Endodermal cell (in vitro differentiated cells): ENCODE measurements at regions not wholly inside any gene's neighbourhood (a gene's known extent, or its start where the extent isn't known, plus 50 kb on each side); places are given as distances from the start of the nearest gene placed in this dataset.

ENCODE experiments used
- DNase-seq: peaks from one replicate; pipeline ENCODE4 v3.0.0-alpha.2; 2017
- H3K27ac ChIP-seq: 2 replicates; pipeline ENCODE4 v1.5.1; 2013; ENCODE audit warnings: mild to moderate bottlenecking, low read depth, low read length, moderate library complexity
- H3K27me3 ChIP-seq: 2 replicates; pipeline ENCODE4 v1.6.1; 2013; ENCODE audit warnings: mild to moderate bottlenecking, low read length, moderate library complexity; ENCODE audit not compliant: insufficient read depth, control insufficient read depth, poor library complexity, severe bottlenecking
- H3K36me3 ChIP-seq: 2 replicates; pipeline ENCODE4 v1.7.0; 2013; ENCODE audit warnings: mild to moderate bottlenecking, low read length, moderate library complexity; ENCODE audit not compliant: control insufficient read depth, insufficient read depth
- H3K4me1 ChIP-seq: one replicate; pipeline ENCODE4 v1.7.0; 2013; ENCODE audit warnings: low read length; ENCODE audit not compliant: control insufficient read depth, insufficient read depth
- H3K4me3 ChIP-seq: 2 replicates; pipeline ENCODE4 v1.5.1; 2013; ENCODE audit warnings: mild to moderate bottlenecking, low read length, moderate library complexity
- H3K9ac ChIP-seq: 2 replicates; pipeline ENCODE4 v1.6.1; 2013; ENCODE audit warnings: mild to moderate bottlenecking, low read length, moderate library complexity; ENCODE audit not compliant: poor library complexity, severe bottlenecking; ENCODE audit errors: extremely low read depth
- H3K9me3 ChIP-seq: 2 replicates; pipeline ENCODE4 v1.6.1; 2013; ENCODE audit warnings: mild to moderate bottlenecking, low read length, moderate library complexity; ENCODE audit not compliant: control insufficient read depth
- H3K27ac Mint-ChIP-seq: 2 replicates; pipeline ENCODE4 v1.8.0; 2020; ENCODE audit warnings: mixed read lengths
- H3K27me3 Mint-ChIP-seq: 2 replicates; pipeline ENCODE4 v1.8.0; 2021; ENCODE audit warnings: mild to moderate bottlenecking, mixed read lengths; ENCODE audit not compliant: insufficient read depth
- H3K36me3 Mint-ChIP-seq: 2 replicates; pipeline ENCODE4 v1.8.0; 2020; ENCODE audit warnings: low read depth, mixed read lengths
- H3K4me1 Mint-ChIP-seq: 2 replicates; pipeline ENCODE4 v1.8.0; 2020; ENCODE audit warnings: mixed read lengths
- H3K4me3 Mint-ChIP-seq: 2 replicates; pipeline ENCODE4 v1.8.0; 2020; ENCODE audit warnings: mild to moderate bottlenecking, moderate library complexity, mixed read lengths
- H3K9me3 Mint-ChIP-seq: 2 replicates; pipeline ENCODE4 v1.8.0; 2020; ENCODE audit warnings: mild to moderate bottlenecking, mixed read lengths
- WGBS, 2 experiments: methylation state at CpG; one replicate each; pipeline versions ENCODE4 v1.1.5 to v1.1.7; 2013; ENCODE audit warnings: missing lambda C conversion rate in 2 of 2, mixed read lengths in 1 of 2; ENCODE audit not compliant: insufficient coverage in 1 of 2, insufficient read length in 1 of 2; 5-methylcytosine and 5-hydroxymethylcytosine counted together
- TF ChIP-seq, protein P1 (sequence below): fragments of 200-600 bp; sonication (generic); conservative IDR thresholded peaks from 2 replicates; pipeline ENCODE4 v1.5.0; 2021; ENCODE audit warnings: antibody characterized with exemption, mild to moderate bottlenecking

DNA sequence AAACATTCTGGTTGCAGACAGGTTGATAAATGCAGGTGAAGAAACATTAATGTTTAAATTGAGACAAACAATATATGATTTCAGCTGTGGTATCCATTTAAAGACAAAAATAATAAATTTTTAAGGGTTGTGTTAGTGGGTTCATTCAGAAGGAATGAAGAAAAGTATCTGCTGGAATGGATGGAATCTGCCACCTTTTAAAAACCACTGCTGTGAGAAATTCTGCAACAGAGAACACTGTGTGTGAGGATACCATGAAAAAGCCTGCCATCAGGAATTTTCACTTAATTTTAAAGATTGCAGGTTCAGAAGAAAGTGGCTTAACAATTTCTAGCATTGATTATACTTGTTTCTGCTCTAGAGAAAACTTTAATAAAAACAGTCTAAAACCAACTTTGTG is 184.6 kb upstream of the SOX5 start:
- Histone ChIP-seq H3K27ac (no peak overlapping the region), H3K27me3 (no peaks in the 10 kb centered on the region), H3K4me3 (no peak overlapping the region), H3K4me1 (peaks cover 5% of the 10 kb centered on the region), H3K9ac (peak overlapping the region; percentile 32), H3K9me3 (no peaks in the 10 kb centered on the region), H3K36me3 (no peaks in the 10 kb centered on the region)
- TF ChIP-seq, protein P1, sequence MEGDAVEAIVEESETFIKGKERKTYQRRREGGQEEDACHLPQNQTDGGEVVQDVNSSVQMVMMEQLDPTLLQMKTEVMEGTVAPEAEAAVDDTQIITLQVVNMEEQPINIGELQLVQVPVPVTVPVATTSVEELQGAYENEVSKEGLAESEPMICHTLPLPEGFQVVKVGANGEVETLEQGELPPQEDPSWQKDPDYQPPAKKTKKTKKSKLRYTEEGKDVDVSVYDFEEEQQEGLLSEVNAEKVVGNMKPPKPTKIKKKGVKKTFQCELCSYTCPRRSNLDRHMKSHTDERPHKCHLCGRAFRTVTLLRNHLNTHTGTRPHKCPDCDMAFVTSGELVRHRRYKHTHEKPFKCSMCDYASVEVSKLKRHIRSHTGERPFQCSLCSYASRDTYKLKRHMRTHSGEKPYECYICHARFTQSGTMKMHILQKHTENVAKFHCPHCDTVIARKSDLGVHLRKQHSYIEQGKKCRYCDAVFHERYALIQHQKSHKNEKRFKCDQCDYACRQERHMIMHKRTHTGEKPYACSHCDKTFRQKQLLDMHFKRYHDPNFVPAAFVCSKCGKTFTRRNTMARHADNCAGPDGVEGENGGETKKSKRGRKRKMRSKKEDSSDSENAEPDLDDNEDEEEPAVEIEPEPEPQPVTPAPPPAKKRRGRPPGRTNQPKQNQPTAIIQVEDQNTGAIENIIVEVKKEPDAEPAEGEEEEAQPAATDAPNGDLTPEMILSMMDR, result no peak
- Mint-ChIP-seq H3K27me3 (no peaks in the 10 kb centered on the region), H3K27ac (peak overlapping the region; percentile 93), H3K4me1 (peaks cover 56% of the 10 kb centered on the region), H3K9me3 (no peaks in the 10 kb centered on the region), H3K36me3 (no peaks in the 10 kb centered on the region), H3K4me3 (no peak overlapping the region)
- no peak for DNase-seq

DNA sequence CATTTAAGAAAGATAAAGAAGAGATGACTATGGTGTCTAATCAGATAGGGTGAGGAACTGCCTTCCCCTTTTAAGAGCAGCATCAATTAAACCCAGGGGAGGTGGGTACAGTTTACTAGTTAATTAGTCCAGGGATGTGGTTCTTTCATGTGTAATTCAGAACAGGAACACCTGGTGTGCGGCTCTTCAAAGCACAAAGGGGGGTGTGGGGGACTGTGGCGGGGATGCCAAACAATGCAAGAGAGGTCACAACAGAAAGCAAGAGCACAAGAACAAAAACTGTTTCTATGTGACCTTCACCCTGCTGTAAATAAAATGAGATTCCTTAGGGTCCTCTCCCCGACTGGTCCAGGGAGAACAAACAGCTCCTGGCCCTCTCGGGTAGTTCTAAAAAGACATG is 183.9 kb upstream of the SOX5 start:
- Histone ChIP-seq H3K27ac (peak overlapping the region; percentile 40), H3K4me3 (no peak overlapping the region), H3K27me3 (no peaks in the 10 kb centered on the region), H3K9me3 (no peaks in the 10 kb centered on the region), H3K36me3 (no peaks in the 10 kb centered on the region), H3K4me1 (peaks cover 5% of the 10 kb centered on the region), H3K9ac (peak overlapping the region; percentile 32)
- WGBS, 2 experiments, result 0 to 24% methylated on average over 1 to 3 of the region's 4 CpGs
- Mint-ChIP-seq H3K27ac (peak overlapping the region; percentile 93), H3K9me3 (no peaks in the 10 kb centered on the region), H3K4me1 (peaks cover 59% of the 10 kb centered on the region), H3K36me3 (no peaks in the 10 kb centered on the region), H3K27me3 (no peaks in the 10 kb centered on the region), H3K4me3 (peak overlapping the region; percentile 19)
- peak; percentile 95 for DNase-seq
- TF ChIP-seq, protein P1, result no peak

DNA sequence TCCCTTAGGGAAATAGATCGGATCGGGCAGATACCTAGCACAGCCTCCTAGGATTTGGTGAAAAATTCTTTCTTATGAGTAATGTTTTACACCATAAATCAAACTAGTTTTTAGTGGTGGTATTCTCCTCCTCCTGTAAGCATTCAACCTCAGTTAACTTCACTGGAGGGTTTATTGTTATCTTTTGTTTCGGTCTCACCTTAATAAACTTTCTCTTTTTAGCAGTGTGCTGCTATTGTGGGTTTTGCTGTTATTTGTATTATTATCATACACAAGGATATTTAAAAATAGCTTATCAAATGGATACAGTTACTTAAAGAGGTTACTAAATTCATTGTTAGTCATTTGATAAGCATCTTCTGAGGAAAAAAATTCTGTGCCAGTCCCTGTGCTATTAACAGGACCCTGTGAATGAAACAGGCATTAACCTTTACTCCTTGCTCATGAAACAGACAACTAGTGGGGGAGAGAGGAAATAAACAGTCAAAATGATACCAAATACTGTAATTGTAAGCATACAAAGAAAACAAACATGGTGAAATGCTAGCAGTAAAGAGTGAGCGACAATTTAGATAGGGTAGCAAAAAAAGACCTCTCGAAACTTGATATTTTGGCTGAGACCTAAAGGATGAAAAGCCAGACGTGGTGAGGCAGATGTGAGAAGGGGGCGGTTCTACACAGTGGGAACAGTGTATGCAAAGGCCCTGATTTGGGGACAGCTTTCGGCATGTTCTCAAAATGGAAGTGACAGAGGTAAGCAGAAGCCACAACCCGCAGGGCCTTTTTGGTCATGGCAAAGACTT is 178.7 kb upstream of the SOX5 start:
- no peak for DNase-seq
- Mint-ChIP-seq H3K4me3 (no peak overlapping the region), H3K27ac (no peak overlapping the region), H3K9me3 (no peaks in the 10 kb centered on the region), H3K4me1 (peaks cover 38% of the 10 kb centered on the region), H3K27me3 (no peaks in the 10 kb centered on the region), H3K36me3 (no peaks in the 10 kb centered on the region)
- Histone ChIP-seq H3K4me3 (no peak overlapping the region), H3K27ac (no peak overlapping the region), H3K4me1 (peaks cover 7% of the 10 kb centered on the region), H3K36me3 (no peaks in the 10 kb centered on the region), H3K9me3 (no peaks in the 10 kb centered on the region), H3K27me3 (no peaks in the 10 kb centered on the region), H3K9ac (no peak overlapping the region)
- 90 to 94% methylated on average over 5 to 6 of the region's 9 CpGs for whole genome bisulfite sequencing, 2 experiments
- TF ChIP-seq, protein P1, result no peak
